ENCODE measurements at regions not wholly inside any gene's neighbourhood (a gene's known extent, or its start where the extent isn't known, plus 50 kb on each side); places are given as distances from the start of the nearest gene placed in this dataset.

GRCh38 chr21:15260604-15261003 lies 195.8 kb upstream of the NRIP1 start:
- H3K27ac ChIP-seq = no peak overlapping the region
- DNase-seq = no peak
- no peak for TF ChIP-seq CTCF (IDR thresholded peaks at IDR 0.05; ENCODE audit: low read depth, low read length)
- no peak overlapping the region for H3K4me3 ChIP-seq (ENCODE audit: low read depth, low read length)
- H3K36me3 ChIP-seq = no peaks in the 10 kb centered on the region
- H3K9me3 ChIP-seq (ENCODE audit: severe bottlenecking) = no peaks in the 10 kb centered on the region
- no peaks in the 10 kb centered on the region for H3K27me3 ChIP-seq (ENCODE audit: insufficient read depth, low read depth, severe bottlenecking)

- H3K27me3 ChIP-seq (ENCODE audit: insufficient read depth, low read depth, severe bottlenecking) = no peaks in the 10 kb centered on the region
Observed at GRCh38 chr21:15264084-15264665, 199.4 kb upstream of the NRIP1 start.

GRCh38 chr21:15272171-15272570 lies 207.4 kb upstream of the NRIP1 start:
- DNase-seq = no peak
- TF ChIP-seq CTCF (IDR thresholded peaks at IDR 0.05; ENCODE audit: low read depth, low read length) = no peak
- Histone ChIP-seq H3K4me3 (ENCODE audit: low read depth, low read length) (no peak overlapping the region), H3K27me3 (ENCODE audit: insufficient read depth, low read depth, severe bottlenecking) (no peaks in the 10 kb centered on the region), H3K36me3 (no peaks in the 10 kb centered on the region), H3K9me3 (ENCODE audit: severe bottlenecking) (no peaks in the 10 kb centered on the region), H3K27ac (no peak overlapping the region)

More at GRCh38 chr21:15264084-15264665, 199.4 kb upstream of the NRIP1 start:
- Histone ChIP-seq H3K4me3 (ENCODE audit: low read depth, low read length) (no peak overlapping the region), H3K36me3 (no peaks in the 10 kb centered on the region), H3K27ac (no peak overlapping the region), H3K9me3 (ENCODE audit: severe bottlenecking) (no peaks in the 10 kb centered on the region)
- no peak for DNase-seq
- no peak for TF ChIP-seq CTCF (IDR thresholded peaks at IDR 0.05; ENCODE audit: low read depth, low read length)

GRCh38 chr21:15272591-15272990 lies 207.8 kb upstream of the NRIP1 start:
- no peaks in the 10 kb centered on the region for H3K27me3 ChIP-seq (ENCODE audit: insufficient read depth, low read depth, severe bottlenecking)

GRCh38 chr21:15273244-15273643 lies 208.4 kb upstream of the NRIP1 start:
- DNase-seq = no peak
- Histone ChIP-seq H3K9me3 (ENCODE audit: severe bottlenecking) (no peaks in the 10 kb centered on the region), H3K27me3 (ENCODE audit: insufficient read depth, low read depth, severe bottlenecking) (no peaks in the 10 kb centered on the region), H3K4me3 (ENCODE audit: low read depth, low read length) (no peak overlapping the region), H3K27ac (no peak overlapping the region), H3K36me3 (no peaks in the 10 kb centered on the region)
- TF ChIP-seq CTCF (IDR thresholded peaks at IDR 0.05; ENCODE audit: low read depth, low read length) = no peak

More at GRCh38 chr21:15272591-15272990, 207.8 kb upstream of the NRIP1 start:
- Histone ChIP-seq H3K4me3 (ENCODE audit: low read depth, low read length) (no peak overlapping the region), H3K27ac (no peak overlapping the region), H3K36me3 (no peaks in the 10 kb centered on the region), H3K9me3 (ENCODE audit: severe bottlenecking) (no peaks in the 10 kb centered on the region)
- DNase-seq = no peak
- TF ChIP-seq CTCF (IDR thresholded peaks at IDR 0.05; ENCODE audit: low read depth, low read length) = no peak

Data from WERI-Rb-1 (cell line).